Spleen (tissue), 7 donors: ENCODE measurements at regions not wholly inside any gene's neighbourhood (a gene's known extent, or its start where the extent isn't known, plus 50 kb on each side); places are given as distances from the start of the nearest gene placed in this dataset.

Experiments used
- POLR2A ChIP-seq, 3 donors: fragments of 450-650 bp; IDR thresholded peaks; one replicate each; pipeline ENCODE4 v1.5.1; 2017; ENCODE audit warnings: antibody characterized with exemption in 3 of 3, mild to moderate bottlenecking in 1 of 3
- POLR2AphosphoS5 ChIP-seq, 3 donors: sonication (generic); formaldehyde crosslinking; IDR thresholded peaks; one replicate each; pipeline ENCODE4 v1.5.1; 2017; ENCODE audit warnings: antibody characterized with exemption in 3 of 3
- TF ChIP-seq, protein P1 (sequence below), 11 experiments: fragments of 200-600 bp in 7 of 11; fragments of 450-650 bp in 4 of 11; sonication (generic) in 4 of 11; IDR thresholded peaks in 8 of 11; conservative IDR thresholded peaks in 3 of 11; 1 replicate in 7 of 11; 2 replicates in 4 of 11; pipeline versions ENCODE4 v1.4.0 to v1.8.0; 2016 to 2021; ENCODE audit warnings: antibody characterized with exemption in 11 of 11, inconsistent platforms in 4 of 11, mild to moderate bottlenecking in 1 of 11
- donor health status: DM: no; HTN: no; CAD: no; lungs with moderate emphysema.
- donor health status: DM: no; HTN: no; CAD: no.
- donor health status: DM: no; HTN: no; CAD: no.

DNA sequence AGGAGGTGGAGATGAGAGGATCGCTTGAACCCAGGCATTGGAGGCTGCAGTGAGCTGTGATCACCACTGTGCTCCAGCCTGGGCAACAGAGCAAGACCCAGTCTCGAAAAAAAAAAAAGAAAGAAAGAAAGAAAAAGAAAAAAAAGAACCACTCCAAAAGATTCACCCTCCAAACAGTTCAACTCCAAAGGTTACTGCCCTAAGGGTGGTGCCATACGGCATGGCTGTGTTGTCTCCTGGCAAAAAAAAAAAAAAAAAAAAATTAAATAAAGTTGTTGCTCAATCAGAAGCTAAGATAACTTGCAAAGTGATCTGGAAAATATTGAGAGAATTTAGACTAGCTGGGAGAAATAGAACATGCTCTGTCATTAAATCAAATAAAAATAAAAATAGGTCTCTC is 79.5 kb downstream of the KCTD15 start:
- TF ChIP-seq, protein P1, sequence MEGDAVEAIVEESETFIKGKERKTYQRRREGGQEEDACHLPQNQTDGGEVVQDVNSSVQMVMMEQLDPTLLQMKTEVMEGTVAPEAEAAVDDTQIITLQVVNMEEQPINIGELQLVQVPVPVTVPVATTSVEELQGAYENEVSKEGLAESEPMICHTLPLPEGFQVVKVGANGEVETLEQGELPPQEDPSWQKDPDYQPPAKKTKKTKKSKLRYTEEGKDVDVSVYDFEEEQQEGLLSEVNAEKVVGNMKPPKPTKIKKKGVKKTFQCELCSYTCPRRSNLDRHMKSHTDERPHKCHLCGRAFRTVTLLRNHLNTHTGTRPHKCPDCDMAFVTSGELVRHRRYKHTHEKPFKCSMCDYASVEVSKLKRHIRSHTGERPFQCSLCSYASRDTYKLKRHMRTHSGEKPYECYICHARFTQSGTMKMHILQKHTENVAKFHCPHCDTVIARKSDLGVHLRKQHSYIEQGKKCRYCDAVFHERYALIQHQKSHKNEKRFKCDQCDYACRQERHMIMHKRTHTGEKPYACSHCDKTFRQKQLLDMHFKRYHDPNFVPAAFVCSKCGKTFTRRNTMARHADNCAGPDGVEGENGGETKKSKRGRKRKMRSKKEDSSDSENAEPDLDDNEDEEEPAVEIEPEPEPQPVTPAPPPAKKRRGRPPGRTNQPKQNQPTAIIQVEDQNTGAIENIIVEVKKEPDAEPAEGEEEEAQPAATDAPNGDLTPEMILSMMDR (IDR thresholded peaks at IDR 0.05 in 8 of 11, conservative IDR thresholded peaks at IDR 0.05 in 3 of 11), result no peak
- no peak for TF ChIP-seq POLR2A (IDR thresholded peaks at IDR 0.05)
- TF ChIP-seq POLR2AphosphoS5 (IDR thresholded peaks at IDR 0.05), result no peak
